Progenitor cell of endocrine pancreas (in vitro differentiated cells): ENCODE measurements at regions not wholly inside any gene's neighbourhood (a gene's known extent, or its start where the extent isn't known, plus 50 kb on each side); places are given as distances from the start of the nearest gene placed in this dataset.

Experiments
- DNase-seq: peaks from one replicate; pipeline ENCODE4 v3.0.0; 2021; ENCODE audit warnings: low spot score; ENCODE audit not compliant: unreplicated experiment
- H3K27ac Mint-ChIP-seq: 2 replicates; pipeline ENCODE4 v1.8.0; 2021; ENCODE audit warnings: mild to moderate bottlenecking, moderate library complexity, mixed read lengths
- H3K27me3 Mint-ChIP-seq: 2 replicates; pipeline ENCODE4 v1.8.0; 2021; ENCODE audit warnings: mixed read lengths
- H3K36me3 Mint-ChIP-seq: 2 replicates; pipeline ENCODE4 v1.8.0; 2022; ENCODE audit warnings: mixed read lengths; ENCODE audit not compliant: insufficient read depth
- H3K4me1 Mint-ChIP-seq: 2 replicates; pipeline ENCODE4 v1.8.0; 2021; ENCODE audit warnings: low read depth, mixed read lengths
- H3K4me3 Mint-ChIP-seq: 2 replicates; pipeline ENCODE4 v1.8.0; 2021; ENCODE audit warnings: low read depth, mild to moderate bottlenecking, moderate library complexity, mixed read lengths
- H3K9me3 Mint-ChIP-seq: 2 replicates; pipeline ENCODE4 v1.8.0; 2021; ENCODE audit warnings: low read depth, mixed read lengths
- CTCF ChIP-seq: fragments of 200-600 bp; sonication (generic); IDR thresholded peaks from one replicate; pipeline ENCODE4 v1.5.0; 2021; ENCODE audit warnings: antibody characterized with exemption, mild to moderate bottlenecking; ENCODE audit not compliant: unreplicated experiment

- Mint-ChIP-seq H3K27me3 (no peaks in the 10 kb centered on the region), H3K36me3 (no peaks in the 10 kb centered on the region), H3K4me3 (no peak overlapping the region), H3K27ac (no peak overlapping the region), H3K4me1 (no peaks in the 10 kb centered on the region), H3K9me3 (peaks cover 10% of the 10 kb centered on the region)
- no peak for TF ChIP-seq CTCF
- no peak for DNase-seq
Observed at GRCh38 chr2:193476171-193476800, 1281.6 kb upstream of the TMEFF2 start.

GRCh38 chr2:193475038-193475437 is 1280.3 kb upstream of the TMEFF2 start:
- TF ChIP-seq CTCF: no peak
- Mint-ChIP-seq H3K27me3 (no peaks in the 10 kb centered on the region), H3K9me3 (peaks cover 10% of the 10 kb centered on the region), H3K27ac (no peak overlapping the region), H3K4me1 (no peaks in the 10 kb centered on the region), H3K4me3 (no peak overlapping the region), H3K36me3 (no peaks in the 10 kb centered on the region)
- DNase-seq: no peak

GRCh38 chr2:193469251-193469650 is 1274.5 kb upstream of the TMEFF2 start:
- Mint-ChIP-seq H3K27me3 (no peaks in the 10 kb centered on the region), H3K4me3 (no peak overlapping the region), H3K4me1 (peaks cover 3% of the 10 kb centered on the region), H3K27ac (no peak overlapping the region), H3K9me3 (peaks cover 10% of the 10 kb centered on the region), H3K36me3 (no peaks in the 10 kb centered on the region)
- DNase-seq: no peak
- no peak for TF ChIP-seq CTCF

GRCh38 chr2:193467276-193467987 is 1272.7 kb upstream of the TMEFF2 start:
- H3K4me1 Mint-ChIP-seq: peaks cover 3% of the 10 kb centered on the region
- H3K36me3 Mint-ChIP-seq: no peaks in the 10 kb centered on the region
- no peaks in the 10 kb centered on the region for H3K27me3 Mint-ChIP-seq
- no peak overlapping the region for H3K4me3 Mint-ChIP-seq
- no peak for TF ChIP-seq CTCF
- no peak for DNase-seq
- peaks cover 15% of the 10 kb centered on the region for H3K9me3 Mint-ChIP-seq
- H3K27ac Mint-ChIP-seq: no peak overlapping the region

- no peak overlapping the region for H3K27ac Mint-ChIP-seq
Observed at GRCh38 chr2:193463011-193463410, 1268.3 kb upstream of the TMEFF2 start.

More at GRCh38 chr2:193463011-193463410, 1268.3 kb upstream of the TMEFF2 start:
- Mint-ChIP-seq H3K27me3 (no peaks in the 10 kb centered on the region), H3K4me1 (peaks cover 5% of the 10 kb centered on the region), H3K4me3 (no peak overlapping the region), H3K9me3 (peaks cover 13% of the 10 kb centered on the region), H3K36me3 (no peaks in the 10 kb centered on the region)
- no peak for TF ChIP-seq CTCF
- DNase-seq: no peak
